Stimulated activated CD4-positive, alpha-beta T cell treated with anti-CD3 and anti-CD28 coated beads, Interleukin-4, amount 100 ng/mL, for 48 hours (primary cell): ENCODE measurements at regions not wholly inside any gene's neighbourhood (a gene's known extent, or its start where the extent isn't known, plus 50 kb on each side); places are given as distances from the start of the nearest gene placed in this dataset.
"Not testable (repeated sequence)": the region's sequence is repeated elsewhere in the genome, so short reads cannot be mapped to it uniquely, and the experiment has no call there.

Source experiments
- DNase-seq, 2 donors: peaks; one replicate each; pipeline ENCODE4 v3.0.0-alpha.2; 2020; ENCODE audit warnings: low read depth in 2 of 2

DNA sequence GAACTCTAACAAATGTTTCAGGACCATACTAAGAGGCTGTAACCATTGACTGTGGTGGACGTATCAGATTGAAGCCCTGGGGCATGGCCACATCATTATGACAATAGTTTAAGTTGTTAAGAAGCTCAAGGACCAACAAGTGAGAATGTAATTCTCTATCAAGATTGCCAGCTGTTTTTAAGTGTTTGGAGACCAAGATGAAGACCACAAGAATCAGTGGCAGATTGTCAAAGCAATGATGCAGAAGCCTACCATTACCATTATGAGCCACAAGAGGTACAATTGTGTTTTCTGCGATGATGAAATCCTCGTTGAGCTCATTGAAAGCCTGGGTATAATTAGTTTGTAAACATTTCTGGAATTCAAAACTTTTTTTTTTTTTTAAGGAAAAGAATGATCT, 261.1 kb upstream of the ZEB2 start:
- no peak for DNase-seq

DNA sequence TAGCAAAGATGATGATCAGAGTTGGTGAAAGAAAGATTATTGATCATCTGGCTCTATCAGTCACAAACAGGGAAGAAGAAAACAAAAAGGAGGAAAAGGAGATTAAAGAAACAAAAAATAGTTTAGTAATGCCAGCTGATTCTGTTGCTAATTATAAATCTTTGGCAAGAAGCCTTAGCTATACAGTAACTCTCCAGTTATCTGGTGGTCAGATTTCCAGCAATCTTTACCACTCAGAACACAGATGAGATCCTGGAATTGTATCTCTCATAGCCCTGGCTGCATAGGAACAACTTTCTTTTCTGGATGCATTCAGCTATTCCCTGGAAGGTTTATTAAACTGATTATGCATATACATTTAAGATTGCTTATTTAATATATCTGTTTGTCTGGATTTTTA, 256.8 kb upstream of the ZEB2 start:
- no peak for DNase-seq

DNA sequence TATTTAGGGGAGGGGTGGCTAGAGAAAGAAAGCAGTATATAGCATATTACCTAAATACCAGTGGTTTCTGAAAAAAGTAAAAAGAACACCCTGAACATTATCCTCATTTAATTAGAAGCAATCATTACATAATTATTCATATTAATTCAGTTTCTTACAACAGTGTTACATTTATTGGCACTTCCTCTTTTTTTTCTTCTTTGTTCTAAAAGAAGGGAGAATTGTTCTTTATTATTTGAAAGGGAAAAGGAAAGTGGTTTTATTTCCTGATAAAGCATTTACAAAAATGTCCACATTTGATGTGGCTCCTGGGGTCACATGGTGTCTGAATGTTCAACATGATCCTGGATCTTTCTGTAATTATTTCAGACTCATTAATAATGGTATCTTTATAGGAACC, 254.9 kb upstream of the ZEB2 start:
- no peak for DNase-seq

DNA sequence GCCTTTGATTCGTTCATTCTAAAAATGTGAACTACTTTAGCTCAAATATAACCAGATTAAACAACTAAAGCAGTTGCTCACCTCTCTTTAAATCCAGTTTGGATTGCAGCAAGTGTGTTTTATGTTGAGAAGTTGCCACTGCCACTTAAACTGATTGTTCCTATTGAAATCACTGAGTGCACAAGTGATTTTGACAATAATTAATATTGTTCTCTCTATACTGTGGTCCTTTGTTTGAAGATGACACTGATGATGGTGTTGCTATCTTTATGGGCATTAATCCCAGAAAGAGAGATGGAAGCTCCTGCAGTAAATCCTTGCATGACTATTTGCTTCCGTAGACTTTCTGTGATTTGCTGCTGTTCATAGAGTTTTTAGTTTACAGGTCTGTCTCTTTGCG, 251.4 kb upstream of the ZEB2 start:
- no peak for DNase-seq

DNA sequence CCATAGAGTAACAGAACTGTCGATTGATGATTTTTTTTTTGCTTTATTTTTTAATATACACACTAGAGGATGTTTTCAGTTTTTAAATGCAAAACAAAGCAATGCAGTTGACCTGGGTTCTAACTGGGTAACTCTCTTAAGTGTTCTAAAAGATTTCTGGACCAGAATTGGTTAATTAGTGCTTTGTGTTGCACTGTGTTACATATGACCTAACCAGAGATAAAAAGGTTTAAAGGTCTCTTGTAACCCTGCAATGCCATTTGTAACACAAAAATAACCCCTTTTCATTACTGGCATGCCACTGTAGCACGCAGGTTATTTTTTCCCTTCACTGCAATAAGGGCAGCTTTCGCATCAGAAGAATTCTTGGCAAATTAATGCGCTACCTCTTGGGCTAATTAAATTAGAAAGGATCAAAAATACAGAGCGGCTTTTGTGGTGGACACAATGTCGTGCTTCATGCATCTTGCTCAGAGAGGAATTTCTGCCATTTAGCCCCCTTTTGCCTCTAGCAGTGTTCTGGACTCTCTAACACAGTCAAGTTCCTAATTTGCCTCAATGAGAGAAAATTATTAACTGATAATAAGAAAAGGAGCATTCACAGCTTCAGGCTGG, 250.8 kb upstream of the ZEB2 start:
- no peak for DNase-seq

DNA sequence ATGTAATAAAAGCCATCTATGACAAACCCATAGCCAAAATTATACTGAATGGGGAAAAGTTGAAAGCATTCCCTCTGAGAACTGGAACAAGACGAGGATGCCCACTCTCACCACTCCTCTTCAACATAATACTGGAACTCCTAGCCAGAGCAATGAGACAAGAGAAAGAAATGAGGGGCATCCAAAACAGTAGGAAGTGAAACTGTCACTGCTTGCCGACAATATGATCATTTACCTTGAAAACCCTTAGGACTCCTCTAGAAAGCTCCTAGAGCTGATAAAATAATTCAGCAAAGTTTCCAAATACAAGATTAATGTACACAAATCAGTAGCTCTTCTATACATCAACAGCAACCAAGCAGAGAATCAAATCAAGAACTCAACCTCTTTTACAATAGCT, 241.0 kb upstream of the ZEB2 start:
- not testable (repeated sequence) for DNase-seq

DNA sequence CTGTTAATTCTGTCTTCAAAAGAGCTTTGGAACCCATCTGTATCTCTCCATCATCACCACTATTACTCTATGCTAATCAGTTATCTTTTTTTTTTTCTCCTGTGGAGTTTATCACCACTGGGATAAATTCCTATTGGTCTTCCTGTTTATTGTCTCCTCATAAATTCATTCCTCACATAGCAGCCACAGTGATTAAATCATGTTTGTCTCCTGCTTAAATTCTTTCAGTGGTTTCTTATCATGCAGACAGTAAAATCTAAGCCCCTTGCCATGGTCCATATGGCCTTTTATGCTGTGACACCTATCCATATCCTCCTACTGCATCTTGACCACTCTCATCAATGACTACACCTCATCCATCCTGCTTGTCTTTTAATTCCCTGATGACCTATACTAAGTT, 239.8 kb upstream of the ZEB2 start:
- no peak for DNase-seq

DNA sequence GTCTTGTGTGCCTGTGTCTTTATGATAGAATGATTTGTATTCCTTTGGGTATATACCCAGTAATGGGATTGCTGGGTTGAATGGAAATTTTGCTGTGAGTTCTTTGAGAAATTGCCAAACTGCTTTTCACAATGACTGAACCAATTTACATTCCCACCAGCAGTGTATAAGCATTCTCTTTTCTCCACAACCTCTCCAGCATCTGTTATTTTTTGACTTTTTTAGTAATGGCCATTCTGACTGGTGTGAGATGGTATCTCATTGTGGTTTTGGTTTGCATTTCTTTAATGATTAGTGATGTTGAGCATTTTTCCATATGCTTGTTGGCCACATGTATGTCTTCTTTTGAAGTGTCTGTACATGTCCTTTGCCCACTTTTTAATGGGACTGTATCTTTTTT, 238.3 kb upstream of the ZEB2 start:
- not testable (repeated sequence) for DNase-seq

DNA sequence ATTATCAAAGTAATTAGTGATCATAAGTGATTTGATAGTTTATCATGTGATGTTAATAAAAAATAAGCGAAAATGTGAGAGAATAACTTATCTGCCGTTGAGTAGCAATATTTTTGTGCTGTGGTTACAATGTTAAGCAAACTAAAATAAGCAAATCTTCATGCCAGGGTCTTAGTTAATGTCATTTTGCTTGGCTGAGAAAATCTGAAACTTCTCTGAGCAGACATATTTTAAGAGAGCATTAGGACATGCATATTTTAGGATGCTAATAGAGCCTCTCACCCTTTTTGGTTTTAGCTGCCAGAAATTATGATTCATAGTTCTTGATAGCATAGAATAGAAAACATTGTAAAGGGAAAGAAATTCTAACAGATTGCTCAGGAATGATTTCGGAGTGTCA, 233.5 kb upstream of the ZEB2 start:
- DNase-seq = no peak

DNA sequence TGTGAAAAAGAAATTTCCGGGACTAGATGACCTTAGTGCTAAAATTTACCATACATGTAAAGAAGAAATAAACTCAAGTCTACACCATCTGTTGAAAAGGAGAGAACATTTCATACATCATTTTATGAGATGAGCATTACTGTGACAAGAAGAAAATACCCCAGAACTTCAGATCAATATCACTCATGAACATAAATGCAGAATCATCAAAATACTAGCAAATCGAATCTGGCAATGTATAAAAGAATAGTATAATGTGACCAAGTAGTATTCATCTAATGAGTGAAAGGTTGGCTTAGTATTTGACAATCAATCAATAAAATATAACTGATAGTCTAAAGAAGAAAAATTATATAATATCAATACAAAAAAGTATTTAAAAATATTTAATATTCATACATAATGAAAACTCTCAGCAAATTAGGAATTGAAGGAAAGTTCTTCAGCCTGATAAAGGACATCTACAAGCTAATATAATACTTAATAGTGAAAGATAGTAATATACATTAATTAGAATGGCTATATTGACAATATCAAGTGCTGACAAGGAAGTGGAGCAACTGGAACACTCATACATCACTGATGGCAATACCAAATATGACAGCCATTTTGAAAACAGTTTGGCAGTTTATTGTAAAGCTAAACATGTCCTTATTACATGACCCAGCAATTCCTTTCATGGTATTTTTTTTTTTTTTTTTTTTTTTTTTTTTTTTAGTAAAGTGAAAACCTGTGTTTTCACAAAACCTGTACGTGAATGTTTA, 231.4 kb upstream of the ZEB2 start:
- no peak for DNase-seq

DNA sequence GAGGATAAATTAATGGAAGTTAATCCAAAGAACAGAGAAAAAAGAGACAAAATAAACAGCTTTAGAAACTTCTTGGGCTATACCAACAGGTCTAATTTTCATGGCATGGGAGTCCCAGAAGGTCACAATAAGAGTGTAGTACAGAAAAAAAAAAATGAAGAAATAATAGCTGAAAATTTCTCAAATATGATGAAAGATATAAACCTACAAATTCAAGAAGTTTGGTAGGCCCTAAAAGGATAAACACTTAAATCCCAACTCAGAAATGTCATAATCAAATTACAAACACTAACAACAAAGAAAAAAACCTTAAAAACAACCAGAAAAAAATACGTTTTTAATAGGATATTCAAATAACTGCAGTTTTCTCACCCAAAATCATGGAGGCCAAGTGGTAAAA, 229.3 kb upstream of the ZEB2 start:
- no peak for DNase-seq

DNA sequence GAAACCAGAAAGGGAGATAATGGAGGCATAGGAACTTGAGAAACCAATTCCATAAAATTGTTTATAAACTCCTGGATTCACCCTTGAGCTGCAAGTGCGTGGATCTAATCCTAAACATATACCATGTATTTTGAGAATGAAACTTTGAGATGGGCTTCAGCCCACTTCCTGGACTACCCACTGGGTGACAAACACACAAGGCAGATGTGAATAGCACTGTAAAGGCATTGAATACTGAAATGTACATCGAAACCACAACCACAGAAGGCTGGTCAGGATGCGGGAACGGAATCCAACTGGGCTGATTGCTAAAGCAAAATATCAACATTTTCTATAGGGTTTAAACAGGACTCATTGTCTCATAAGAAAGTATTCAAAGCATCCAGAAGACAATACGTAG, 228.5 kb upstream of the ZEB2 start:
- no peak for DNase-seq

DNA sequence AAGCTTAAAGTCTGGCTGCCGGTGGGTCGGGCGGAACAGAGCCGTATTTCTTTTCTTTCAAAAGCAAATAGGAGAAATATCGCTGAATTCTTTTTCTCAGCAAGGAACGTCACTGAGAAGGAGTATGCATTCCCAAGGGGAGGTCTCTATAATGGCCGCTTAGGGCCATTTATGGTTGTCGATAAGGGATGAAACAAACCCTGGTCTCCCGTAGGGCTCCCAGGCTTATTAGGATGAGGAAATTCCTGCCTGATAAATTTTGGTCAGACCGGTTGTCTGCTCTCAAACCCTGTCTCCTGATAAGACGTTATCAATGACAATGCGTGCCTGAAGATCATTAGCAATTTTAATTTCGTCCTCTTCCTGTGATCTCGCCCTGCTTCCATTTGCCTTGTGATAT, 227.7 kb upstream of the ZEB2 start:
- DNase-seq = no peak

DNA sequence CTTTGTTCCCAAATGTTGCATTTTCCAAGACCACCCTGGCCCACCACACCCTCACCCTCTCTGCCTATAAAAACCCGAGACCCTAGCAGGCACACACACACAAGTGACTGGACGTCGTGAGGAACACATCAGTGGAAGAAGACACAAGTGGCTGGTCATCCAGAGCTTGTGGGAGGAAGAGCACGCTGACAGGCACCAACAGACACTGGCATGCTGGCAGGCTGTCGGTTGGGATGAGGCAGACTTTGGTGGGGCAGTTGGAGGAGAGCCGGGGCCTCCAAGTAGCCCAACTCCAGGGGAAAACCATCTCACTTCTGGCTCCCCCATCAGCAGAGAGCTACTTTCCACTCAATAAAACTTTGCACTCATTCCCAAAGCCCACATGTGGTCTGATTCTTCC, 225.5 kb upstream of the ZEB2 start:
- no peak for DNase-seq

DNA sequence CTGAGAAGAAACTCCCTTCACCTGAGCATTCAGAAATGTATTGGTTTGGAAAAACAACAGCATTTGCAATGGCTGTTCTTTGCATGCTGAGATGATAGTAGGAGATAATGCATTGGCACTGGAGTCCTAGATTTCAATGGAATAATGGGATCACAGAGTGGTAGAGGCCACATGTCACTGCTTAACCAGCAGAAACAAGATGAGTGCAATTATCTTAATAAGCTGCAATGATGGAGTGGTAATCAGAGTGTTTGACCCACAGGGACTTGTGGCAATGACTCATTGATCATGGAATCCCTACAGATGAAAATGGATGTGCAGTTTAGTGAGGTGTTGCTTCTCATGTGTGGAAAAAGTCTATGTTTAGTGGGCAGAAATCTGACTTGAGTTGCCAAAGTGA, 218.8 kb upstream of the ZEB2 start:
- no peak for DNase-seq

DNA sequence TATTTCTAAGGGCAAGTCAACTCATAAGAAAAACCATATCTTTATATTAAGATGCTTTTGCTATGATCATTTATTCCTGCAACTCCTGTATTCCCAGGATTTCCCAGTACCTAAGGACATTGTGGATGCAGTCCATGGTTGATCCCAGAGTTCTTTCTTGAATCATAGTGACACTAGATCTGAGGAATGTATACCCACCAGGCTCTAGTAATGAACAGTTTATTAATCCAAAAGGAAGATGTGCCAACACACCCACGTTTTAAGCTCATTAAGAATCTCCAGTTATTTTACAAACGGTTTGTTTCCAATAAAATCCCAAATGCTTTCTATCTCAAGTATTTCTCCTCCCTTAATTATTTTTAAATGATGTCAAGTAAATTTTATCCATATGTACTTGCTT, 210.8 kb upstream of the ZEB2 start:
- no peak for DNase-seq

DNA sequence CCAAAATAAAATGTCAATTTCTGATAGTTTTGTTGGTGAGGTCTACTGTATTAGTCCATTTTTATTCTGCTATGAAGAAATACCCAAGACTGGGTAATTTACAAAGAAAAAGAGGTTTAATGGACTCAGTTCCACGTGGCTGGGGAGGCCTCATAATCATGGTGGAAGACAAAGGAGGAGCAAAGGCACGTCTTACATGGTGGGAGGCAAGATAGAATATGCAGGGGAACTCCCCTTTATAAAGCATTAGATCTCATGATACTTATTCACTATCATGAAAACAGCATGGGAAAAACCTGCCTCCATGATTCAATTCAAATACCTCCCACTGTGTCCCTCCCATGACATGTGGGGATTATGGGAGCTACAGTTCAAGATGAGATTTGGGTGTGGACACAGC, 204.5 kb upstream of the ZEB2 start:
- not testable (repeated sequence) for DNase-seq

DNA sequence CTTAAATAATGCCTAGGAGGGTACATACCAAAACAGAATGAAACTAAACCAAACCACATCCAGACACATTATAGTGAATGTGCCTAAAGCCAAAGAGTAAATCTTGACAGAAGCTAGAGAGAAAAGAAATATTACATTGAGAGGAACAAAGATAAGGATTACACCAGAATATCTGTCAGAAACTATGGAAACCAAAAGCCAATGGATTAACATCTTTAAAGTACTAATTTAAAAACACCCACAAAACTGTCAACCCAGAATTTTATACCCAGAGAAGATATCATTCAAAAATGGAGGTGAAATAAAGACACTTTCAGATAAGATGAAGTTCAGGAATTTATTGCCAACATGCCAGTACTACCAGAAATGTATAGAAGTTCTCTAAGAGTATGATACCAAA, 198.5 kb upstream of the ZEB2 start:
- no peak for DNase-seq

DNA sequence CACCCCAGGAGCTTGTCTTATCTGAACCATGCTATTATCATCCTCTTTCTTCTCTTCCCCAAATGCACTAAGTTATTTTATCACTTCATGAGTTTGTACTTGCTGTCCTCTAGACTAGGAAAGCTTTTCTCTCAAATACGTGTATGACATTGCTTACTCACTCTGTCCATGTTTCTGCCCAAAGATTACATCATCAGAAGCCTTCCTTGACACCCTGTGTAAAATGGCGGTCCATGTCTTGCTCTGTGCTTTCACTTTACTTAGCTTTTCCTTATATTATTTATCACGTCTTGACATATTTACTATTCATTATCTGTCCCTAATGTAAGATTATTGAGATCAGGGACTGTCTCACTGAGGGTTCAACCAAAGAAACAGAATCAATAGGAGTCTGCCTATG, 196.1 kb upstream of the ZEB2 start:
- DNase-seq = no peak

DNA sequence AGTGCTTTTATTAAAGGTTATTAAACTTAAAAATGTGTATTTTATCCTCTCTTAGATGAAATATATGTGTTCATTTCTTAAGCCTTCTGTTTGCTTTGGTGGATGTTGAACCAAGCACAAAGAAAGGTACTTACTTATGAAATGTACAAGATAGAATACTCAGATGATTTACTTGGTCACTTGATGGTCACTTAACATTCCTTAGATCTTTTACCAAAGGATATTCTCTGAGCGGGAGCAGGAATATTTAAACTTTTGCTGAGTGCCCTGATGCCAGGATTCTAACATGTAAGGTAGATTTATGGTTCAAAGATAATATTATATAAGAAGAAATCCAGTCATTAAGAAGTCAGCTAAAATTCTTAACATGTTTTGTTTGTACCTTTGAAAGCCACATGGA, 193.5 kb upstream of the ZEB2 start:
- no peak for DNase-seq

DNA sequence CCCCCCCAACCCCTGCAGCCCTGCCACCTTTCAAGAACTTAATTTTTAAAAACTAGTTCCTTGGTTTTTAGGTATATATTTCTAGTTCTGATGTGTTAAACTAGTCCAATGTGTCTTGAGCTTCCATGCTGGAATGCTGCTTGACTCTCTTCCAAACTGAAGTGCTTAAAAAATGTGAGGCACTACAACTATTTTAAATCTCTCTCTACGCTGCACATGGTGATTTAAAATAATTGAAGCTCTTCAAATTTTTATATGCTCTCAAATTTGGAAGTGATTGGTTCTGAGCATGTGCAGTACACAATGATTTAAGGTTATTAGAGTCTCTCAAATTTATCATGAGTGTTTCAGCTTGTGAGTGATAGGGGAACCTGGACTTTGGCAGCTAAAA, 192.6 kb upstream of the ZEB2 start:
- DNase-seq = no peak

DNA sequence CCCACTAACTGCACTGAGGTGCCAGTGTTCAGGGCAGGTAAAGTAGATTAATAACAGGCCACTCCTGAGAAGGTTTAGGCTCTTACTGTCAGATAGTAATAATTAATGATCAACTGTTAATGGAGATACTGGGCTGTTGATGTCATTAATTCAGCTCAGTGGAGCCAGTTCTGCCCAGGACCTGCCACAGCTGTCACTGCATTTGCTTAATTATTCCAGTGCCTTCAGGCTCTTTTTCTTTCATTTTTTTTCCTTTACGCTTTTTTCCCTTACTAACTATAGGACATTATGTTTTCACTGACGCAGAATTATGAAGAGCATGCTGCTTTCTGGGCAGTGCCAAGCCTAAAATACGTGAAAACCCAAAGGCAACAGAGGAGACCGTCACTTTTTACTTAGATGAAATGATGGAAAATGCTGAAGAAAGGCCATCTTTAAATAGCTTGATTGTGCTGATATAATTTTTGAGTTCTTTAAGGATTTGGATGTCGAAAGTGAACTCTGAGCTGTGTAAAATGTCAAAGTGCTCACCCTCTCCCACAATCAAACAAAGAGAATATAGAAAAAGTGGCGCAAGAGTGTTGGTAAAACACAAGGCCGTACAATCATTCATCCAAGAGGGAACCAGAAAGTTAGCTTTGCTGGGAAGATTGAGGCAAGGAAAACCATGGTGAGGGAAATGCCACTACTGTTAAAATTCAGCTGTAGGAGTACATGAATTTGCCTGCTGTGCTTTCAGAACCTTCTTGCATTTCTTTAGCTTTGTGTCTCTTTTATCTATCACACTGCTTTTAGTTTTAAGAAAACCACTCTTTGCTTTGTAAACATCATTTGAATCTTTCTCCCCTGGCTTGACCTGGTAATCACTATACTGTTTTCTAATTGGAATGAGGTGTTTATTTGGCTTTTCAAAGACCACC, 192.0 kb upstream of the ZEB2 start:
- DNase-seq = no peak

DNA sequence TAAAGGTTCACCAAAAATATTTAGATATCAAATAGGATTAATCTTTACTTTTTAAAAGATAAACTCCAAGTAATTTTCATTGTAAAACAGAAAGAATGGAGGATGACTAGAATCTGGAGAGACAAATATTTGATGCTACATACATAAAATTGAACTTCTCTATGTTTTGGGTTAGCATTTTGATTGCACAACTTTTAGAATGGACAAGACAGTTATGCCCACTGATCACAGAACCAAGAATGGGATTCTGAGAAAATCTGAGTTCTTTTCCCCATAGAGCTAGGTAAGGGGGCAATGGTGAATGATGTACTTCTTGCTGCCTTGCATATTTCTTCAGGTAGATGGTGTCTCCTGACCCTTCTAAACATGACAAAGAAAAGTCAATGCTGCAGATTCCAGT, 191.2 kb upstream of the ZEB2 start:
- DNase-seq = no peak
